Brain microvascular endothelial cell (primary cell): ENCODE measurements at regions not wholly inside any gene's neighbourhood (a gene's known extent, or its start where the extent isn't known, plus 50 kb on each side); places are given as distances from the start of the nearest gene placed in this dataset.

Experiments
- DNase-seq: peaks from one replicate; pipeline ENCODE4 v3.0.0-alpha.2; 2020
- H3K27ac ChIP-seq: fragments of 250-450 bp; sonication (Bioruptor Pico); 2 replicates; pipeline ENCODE4 v1.5.1; 2020; ENCODE audit warnings: mild to moderate bottlenecking, moderate library complexity
- H3K27me3 ChIP-seq: fragments of 250-450 bp; sonication (Bioruptor Pico); replicated peaks from 2 replicates; pipeline ENCODE4 v1.5.1; 2020; ENCODE audit warnings: mild to moderate bottlenecking
- H3K36me3 ChIP-seq: fragments of 250-450 bp; sonication (Bioruptor Pico); replicated peaks from 2 replicates; pipeline ENCODE4 v1.5.1; 2020; ENCODE audit warnings: mild to moderate bottlenecking
- H3K4me3 ChIP-seq: 2 replicates; pipeline ENCODE4 v1.5.1; 2011; ENCODE audit warnings: low read depth, mild to moderate bottlenecking, control low read depth, low read length, moderate library complexity
- in situ Hi-C: cut with HindIII; loops from 2 replicates; pipeline ENCODE4 v1.10.0; 2017; ENCODE audit warnings: low sequenced_read_pairs, low pct_ligation_motif_present
- TF ChIP-seq, protein P1 (sequence below): IDR thresholded peaks from 2 replicates; pipeline ENCODE4 v1.5.1; 2011; ENCODE audit warnings: low read depth, mild to moderate bottlenecking, moderate library complexity, low read length, control low read depth, inconsistent platforms; ENCODE audit errors: missing control alignments

DNA sequence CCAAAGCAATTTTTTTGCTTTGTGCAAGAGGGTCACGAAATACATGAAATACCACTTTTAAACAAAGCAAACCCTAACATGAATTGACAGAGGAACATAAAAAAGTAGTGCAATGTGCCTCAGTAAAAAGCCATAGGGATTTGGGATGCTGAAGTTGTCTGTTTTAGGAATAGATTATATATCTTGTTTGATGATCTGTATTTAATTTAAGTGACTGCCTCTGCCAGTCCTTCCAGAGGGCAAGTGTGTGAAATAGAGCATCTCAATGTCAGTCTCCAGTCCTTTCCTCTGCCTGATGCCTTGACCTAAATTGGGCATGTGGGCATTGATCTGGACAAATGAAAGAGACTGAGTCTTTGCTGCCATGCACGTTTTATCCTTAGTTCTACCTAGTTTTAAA, 222.8 kb downstream of the PTPRC start:
- DNase-seq, result no peak
- TF ChIP-seq, protein P1, sequence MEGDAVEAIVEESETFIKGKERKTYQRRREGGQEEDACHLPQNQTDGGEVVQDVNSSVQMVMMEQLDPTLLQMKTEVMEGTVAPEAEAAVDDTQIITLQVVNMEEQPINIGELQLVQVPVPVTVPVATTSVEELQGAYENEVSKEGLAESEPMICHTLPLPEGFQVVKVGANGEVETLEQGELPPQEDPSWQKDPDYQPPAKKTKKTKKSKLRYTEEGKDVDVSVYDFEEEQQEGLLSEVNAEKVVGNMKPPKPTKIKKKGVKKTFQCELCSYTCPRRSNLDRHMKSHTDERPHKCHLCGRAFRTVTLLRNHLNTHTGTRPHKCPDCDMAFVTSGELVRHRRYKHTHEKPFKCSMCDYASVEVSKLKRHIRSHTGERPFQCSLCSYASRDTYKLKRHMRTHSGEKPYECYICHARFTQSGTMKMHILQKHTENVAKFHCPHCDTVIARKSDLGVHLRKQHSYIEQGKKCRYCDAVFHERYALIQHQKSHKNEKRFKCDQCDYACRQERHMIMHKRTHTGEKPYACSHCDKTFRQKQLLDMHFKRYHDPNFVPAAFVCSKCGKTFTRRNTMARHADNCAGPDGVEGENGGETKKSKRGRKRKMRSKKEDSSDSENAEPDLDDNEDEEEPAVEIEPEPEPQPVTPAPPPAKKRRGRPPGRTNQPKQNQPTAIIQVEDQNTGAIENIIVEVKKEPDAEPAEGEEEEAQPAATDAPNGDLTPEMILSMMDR, result no peak
- H3K4me3 ChIP-seq, result no peak overlapping the region
- H3K36me3 ChIP-seq, result peaks cover 22% of the 10 kb centered on the region
- H3K27me3 ChIP-seq, result no peaks in the 10 kb centered on the region
- no peak overlapping the region for H3K27ac ChIP-seq
- in situ Hi-C loops, result no loop called here

DNA sequence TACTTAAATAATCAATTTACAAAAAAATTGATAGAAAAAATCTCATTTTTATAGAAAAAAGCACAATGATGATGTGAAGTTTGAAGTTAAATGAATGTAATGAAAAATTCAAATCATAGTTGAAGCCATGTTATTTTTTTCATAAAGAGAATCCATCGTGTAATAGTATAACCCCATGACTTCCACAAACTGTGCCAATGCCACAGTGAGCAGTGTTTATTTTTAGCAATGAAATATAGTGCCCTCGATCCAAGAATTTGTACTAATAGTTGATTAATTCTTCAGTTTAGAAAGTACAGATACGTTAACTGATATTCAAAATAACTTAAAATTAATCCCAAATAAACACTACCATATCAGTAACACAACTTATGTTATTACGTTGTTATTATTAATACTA, 225.9 kb downstream of the PTPRC start:
- Histone ChIP-seq H3K36me3 (peaks cover 2% of the 10 kb centered on the region), H3K27ac (no peak overlapping the region), H3K27me3 (no peaks in the 10 kb centered on the region), H3K4me3 (no peak overlapping the region)
- in situ Hi-C loops, result no loop called here
- TF ChIP-seq, protein P1, result no peak
- no peak for DNase-seq

DNA sequence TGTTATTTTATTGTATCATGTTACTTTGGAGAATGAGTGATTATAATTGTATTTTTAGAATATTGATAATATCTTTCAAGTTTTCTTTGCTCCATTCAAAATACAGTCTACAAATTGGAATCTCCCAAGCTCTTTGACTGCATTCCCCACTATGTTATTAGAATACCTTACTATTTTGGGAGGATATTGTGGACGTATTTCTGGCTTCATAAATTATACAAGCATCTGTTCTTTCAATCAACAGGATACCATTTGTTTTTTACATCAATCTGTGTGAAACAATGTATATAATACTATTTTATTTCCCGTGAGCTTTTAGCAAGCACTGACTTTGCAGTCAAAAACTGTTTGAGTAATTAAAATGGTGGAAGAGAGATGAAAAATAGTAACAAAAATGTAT, 226.5 kb downstream of the PTPRC start:
- no peak for DNase-seq
- in situ Hi-C loops, result no loop called here
- Histone ChIP-seq H3K27ac (no peak overlapping the region), H3K36me3 (peaks cover 2% of the 10 kb centered on the region), H3K4me3 (no peak overlapping the region), H3K27me3 (no peaks in the 10 kb centered on the region)
- TF ChIP-seq, protein P1, result no peak

DNA sequence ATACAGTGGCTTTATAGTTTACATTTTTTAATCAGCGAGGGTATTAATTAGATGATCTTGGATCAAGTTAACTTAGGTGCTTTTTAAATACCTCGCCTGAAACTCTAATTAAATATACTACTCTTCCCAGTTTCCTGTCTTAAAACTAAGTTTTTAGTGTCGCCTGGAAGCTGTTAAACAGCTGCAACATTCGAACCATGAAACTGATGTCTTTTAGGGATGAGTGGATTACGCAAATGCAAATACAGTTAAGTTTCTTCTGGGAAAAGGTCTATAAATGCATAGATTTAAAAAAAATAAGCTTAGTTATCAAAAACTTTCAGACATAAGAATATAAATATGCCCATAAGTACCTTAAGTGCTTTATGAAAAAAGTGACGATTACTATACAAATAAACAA, 228.3 kb downstream of the PTPRC start:
- H3K27ac ChIP-seq, result no peak overlapping the region
- H3K36me3 ChIP-seq, result peaks cover 4% of the 10 kb centered on the region
- no peak for DNase-seq
- TF ChIP-seq, protein P1, result no peak
- in situ Hi-C loops, result no loop called here
- no peak overlapping the region for H3K4me3 ChIP-seq
- no peaks in the 10 kb centered on the region for H3K27me3 ChIP-seq

DNA sequence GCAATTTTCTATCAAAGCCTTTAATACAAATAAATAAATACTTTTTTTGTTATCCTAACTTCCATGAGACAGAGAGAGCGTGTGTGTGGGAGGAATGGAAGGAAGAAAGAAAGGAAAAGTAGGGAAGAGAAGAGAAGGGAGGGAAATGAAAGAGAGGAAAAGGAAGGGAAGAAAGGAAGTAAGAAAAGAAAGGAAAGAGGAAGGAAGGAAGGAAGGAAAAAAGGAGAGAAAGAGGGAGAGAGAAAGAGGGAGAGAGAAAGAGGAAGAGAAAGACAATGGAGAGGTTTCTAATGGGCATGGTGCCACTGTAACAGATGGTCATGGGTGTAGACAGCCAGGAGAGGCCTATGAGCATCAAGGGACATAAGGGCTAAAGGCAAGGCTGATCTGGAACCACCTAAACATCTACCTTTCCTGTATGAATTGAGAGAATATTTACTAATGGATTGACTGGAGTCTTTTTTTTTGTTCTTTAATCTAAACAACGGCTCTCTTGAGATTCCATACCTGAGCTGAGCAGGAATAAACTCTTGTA, 234.9 kb downstream of the PTPRC start:
- Histone ChIP-seq H3K27ac (no peak overlapping the region), H3K4me3 (no peak overlapping the region), H3K36me3 (peaks cover 19% of the 10 kb centered on the region), H3K27me3 (no peaks in the 10 kb centered on the region)
- in situ Hi-C loops, result no loop called here
- TF ChIP-seq, protein P1, result no peak
- no peak for DNase-seq

DNA sequence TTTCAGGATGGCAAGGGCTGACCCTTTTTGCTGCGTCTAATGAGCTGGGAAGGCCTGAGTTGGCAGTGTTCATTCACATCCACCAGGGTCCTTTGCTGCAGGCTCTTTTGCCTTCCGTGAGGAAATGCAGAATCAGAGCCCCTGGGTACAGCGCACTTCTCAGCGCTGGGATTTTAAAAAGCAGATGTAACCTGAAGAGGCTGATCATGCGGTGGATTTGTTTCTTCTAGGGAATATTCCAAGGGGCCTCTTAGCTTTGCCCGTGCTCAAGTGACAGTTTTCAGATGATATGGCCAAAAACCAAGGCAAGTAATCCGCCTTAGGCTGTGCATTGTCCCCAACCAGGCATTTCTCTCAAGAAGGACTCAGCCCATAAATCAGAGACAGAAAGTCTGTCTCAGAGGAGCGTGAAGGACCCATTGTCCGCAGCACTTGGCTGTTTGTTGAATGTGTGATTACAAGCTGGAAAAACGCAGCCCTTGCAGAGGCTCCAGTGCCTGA, 237.6 kb downstream of the PTPRC start:
- in situ Hi-C loops, result no loop called here
- H3K27ac ChIP-seq, result no peak overlapping the region
- H3K36me3 ChIP-seq, result peaks cover 23% of the 10 kb centered on the region
- no peak overlapping the region for H3K4me3 ChIP-seq
- TF ChIP-seq, protein P1, result peak; percentile 12
- DNase-seq, result no peak
- no peaks in the 10 kb centered on the region for H3K27me3 ChIP-seq
